LHCN-M2 (cell line): ENCODE measurements at regions not wholly inside any gene's neighbourhood (a gene's known extent, or its start where the extent isn't known, plus 50 kb on each side); places are given as distances from the start of the nearest gene placed in this dataset.

Experiments
- DNase-seq: peaks from one replicate; pipeline ENCODE4 v3.0.0-alpha.2; 2012; ENCODE audit warnings: low read depth

DNA sequence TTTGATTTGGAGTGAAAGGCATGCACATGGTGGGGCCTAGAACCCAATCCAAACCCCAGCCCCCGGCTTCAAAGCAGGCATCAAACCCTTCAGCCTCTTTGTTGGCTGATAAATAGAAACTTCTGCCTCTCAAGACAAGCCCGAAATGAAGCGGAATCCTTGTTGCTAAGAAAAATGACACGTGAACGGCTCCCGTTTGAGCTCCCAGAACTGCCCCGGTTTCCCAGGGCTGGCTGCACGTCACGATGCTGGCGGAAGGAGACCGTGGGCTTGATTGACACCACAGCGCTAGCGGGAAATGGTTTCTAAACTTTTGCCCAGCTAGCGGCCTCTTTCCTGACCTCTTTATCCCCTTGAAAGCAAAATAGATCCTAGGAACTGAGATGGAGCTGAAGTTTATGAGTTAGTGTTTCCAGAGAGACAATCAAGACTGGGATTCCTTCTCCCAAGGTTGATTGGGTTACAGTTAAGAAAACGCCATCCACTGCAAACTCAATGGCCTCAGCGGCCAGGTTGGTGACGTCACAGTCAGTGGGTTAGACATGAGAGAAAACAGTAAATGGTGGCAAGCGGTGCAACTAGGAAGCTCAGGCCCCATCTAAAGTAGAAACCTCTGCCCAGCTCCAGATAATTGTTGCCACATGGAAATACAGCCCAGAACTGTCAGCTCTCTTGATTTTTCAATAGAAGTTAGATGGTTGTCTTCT lies 117.0 kb downstream of the ANKRD60 start:
- no peak for DNase-seq

DNA sequence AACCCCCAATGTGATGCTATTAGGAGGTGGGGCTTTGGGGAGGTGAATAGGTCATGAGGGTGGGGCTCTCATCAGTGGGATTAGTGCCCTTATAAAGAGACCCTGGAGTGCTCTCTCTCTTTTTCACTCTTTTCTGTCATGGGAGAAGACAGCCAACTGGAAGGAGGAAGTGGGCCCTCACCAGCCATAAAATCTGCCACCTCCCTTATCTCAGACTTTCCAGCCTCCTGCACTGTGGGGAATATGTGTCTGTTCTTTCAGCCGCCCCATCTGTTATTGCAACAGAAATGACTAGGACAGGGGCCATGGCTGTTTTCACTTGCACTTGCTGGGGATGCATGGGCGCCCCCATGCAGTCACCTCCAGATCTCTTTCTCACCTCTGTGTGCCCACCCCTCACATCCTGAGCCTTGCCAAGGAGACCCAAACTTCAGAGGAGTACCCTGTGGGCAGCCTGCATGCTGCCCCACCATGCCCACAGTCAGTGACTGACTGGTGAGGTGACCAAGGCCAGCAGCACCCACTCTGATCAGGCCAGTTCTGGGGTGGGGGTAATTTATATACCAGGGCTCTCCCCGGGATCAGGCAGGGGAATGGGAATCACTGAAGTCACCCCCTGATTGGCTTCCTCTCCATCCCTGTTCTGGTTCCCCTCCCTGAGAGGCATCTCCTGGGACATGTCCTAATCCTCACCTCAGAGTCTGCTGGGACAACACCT lies 118.4 kb downstream of the ANKRD60 start:
- no peak for DNase-seq

DNA sequence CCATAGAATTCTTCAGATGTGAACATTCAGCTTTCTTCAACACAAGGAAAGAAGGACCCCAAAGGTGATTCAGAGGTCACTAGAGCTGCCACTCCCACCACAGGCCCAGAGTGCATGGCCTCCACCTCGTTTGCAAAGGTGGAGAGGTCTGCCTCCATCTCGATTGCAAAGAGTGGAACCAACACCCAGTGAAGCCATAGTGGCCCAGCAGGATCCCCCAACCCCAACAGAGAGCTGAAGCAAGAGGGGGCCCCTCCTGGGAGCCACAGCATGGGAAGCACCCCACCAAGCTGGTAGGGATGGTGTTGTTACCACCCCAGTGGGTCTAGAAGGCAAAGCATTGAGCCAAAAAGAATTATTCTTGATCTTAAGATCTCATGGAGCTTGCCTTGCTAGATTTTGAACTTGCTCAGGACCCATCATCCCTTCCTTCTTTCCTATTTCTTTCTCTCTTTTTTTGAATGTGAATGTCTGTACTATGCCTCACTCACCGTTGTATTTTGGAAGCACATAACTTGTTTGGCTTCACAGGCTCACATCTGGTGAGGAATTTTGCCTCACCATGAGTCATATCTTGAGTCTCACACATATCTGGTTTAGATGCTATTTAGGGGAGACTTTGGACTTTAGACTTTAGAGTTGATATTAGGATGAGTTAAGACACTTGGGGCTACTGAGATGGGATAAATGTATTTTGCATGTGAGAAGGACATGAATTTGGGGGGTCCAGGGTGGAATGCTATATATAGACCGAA lies 119.2 kb downstream of the ANKRD60 start:
- DNase-seq: peak; percentile 96

DNA sequence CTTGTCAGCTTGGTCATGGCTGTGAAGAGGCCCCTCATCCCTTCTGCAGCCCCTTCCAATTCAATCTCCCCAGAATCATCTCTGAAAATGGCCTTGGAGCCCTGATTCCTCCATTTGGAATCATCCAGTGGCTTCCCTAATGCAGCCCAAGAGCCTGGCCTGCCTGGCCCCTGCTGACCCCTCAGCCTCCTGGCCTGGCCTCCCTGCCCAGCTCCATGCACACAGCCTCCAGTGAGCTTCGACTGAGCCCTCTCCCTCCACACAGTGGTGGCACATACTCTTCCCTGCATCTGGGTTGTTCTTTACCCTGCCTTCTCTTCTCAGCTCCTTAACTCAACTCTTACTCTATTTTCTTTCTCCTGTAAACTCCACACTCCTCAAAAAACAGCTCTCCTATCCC lies 120.9 kb downstream of the ANKRD60 start:
- DNase-seq: no peak

DNA sequence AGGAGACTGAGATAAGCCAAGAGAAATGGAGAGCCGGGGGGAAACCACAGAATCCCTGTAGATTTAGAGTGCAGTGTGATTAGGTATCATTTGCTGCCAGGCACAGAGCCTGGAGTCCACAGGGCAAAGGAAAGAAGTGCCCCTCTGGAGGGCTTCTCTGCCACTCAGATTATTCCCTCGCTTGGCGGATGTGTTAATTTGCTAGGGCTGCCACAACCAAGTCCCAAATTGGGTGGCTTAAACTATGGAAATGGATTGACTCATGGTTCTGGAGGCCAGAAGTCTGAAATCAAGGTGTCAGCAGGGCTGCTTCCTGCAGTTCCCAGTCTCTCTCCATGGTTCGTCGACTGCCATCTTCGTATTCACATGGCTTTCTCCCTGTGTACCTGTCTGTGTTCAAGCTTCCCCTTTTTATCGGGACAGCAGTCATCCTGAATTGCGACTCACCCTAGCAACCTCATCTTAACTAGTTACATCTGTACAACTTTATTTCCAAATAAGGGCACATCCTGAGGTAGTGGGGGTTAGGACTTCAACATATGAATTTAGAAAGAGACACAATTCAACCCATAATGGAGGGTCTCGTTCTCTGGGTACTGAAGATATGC lies 122.2 kb downstream of the ANKRD60 start:
- no peak for DNase-seq

- no peak for DNase-seq
Observed at GRCh38 chr20:58103961-58104360, 124.5 kb downstream of the ANKRD60 start.

DNA sequence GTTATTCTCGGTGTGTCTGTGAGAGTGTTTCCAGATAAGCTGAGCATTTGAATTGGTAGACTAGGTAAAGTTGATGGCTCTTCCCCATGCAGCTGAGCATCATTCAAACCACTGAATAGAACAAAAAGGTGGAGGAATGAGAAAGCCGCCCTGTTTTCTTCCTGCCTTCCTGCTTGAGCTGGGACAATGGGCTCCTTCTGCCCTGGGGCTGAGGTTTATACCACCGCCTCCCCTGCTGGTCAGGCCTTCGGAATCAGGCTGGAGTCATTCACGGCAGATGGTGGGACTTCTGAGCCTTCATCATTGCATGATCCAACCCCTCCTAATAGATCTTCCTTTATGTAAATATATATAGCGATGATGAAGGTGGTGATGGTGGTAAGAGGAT lies 124.9 kb downstream of the ANKRD60 start:
- no peak for DNase-seq

- DNase-seq: peak; percentile 96
Observed at GRCh38 chr20:58102744-58103516, 125.5 kb downstream of the ANKRD60 start.

GRCh38 chr20:58102261-58102660 lies 126.2 kb downstream of the ANKRD60 start:
- DNase-seq: peak; percentile 98

DNA sequence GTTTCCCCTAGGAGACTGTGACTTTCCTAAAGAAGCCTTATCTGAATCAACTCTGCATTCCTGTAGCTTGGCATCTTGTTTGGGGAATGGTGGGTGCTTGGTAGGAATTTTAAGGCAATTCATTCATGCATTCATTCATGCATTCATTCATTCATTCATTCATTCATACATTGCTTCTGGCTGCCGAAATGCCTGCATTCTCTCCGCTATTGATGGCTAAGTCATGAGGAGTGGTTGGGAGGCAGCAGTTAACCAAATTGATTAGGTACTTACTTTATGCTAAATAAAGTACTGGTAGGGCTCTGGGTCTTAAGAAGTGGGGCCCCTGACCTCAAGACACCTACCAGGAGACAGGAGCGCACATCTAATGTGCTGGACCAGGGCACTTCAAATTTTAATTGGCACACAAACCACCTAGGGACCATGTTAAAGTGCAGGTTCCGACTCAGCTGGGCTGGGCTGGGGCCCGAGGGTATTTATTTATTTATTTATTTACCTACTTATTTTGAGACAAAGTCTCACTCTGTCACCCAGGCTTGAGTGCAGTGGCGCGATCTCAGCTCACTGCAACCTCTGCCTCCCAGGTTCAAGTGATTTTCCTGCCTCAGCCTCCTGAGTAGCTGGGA lies 127.6 kb downstream of the ANKRD60 start:
- no peak for DNase-seq

DNA sequence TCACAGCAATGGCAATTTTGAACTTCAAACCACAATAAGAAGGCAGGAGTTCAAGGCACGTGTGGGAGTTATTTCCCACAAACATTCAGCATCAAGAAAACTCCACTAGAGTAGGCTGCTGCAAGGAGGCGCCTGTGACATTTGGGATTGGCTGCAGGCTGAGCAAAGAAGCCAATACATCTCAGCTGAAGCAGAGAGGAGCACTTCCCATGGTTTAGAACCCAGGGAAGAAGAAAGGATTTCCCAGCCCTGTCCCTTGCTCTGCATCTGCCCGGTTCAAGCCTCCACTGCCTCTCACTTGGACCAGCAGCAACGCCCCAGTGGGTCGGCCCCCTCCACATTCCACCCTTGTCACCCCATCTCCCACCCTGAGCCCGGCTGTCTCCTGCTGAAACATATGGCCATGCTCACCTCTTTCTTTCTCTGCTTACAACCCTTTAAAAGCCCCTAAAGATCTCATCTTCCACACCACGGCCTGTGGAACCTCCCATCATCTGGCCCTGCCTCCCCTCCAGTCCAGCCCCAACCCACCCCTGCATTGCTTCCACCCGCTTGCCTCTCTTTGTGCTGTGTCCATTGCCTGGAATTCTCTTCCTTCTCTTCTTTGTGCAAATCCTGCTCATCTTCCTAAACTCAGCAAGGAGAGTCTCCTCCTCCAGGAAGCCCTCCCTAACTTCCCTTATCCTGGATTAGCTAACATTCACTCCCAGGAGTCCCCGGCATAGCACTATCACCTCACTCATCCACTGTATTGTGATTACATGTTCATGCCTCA lies 128.3 kb downstream of the ANKRD60 start:
- DNase-seq: no peak

DNA sequence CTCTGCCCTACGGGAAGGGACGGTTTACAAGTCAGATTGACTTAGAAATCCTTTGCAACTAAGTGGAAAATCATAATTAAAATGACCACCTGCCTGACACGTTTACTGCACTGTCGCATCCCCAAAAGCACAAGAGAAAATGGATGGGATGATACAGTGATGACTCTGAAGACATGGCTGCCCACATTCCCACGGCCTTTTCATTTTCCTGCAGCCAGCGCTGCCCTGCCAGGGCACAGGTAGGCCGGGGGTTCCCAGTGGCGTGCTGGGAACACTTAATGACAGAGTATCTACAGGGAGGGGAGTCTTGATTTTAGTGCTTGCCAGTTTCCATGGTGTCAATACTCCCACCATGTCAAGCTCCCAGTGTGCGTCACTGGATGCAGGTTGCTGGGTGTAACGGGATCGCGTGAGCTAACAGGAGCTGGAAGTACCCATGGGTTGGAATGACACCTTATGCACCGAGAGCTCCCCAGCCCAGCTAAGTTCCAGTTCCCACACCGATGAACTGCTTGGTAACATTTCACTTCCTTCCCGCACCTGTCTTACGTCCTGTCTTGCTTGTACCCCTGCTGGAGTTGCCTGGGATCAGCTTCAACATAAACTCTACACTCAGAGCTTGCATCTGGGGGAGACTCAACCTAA lies 129.0 kb downstream of the ANKRD60 start:
- no peak for DNase-seq

DNA sequence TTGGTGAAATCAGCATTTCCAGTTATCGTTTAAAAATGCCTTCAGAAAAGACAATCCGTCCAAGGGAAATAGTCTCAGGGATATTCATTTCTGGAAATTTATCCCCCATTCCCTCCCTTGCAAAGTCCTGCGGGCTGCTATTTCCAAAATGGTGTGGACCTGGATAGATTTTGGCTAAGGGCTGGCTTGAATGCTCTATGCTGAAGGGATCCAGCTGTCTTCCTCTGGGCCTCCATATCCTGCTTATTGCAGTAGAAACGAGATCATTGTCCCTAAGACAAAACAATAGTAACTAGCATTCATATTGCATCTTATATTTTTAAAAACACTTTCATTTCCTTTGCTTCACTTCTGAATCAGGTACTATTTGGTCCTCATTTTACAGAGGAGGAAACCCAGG lies 129.9 kb downstream of the ANKRD60 start:
- DNase-seq: no peak

- DNase-seq: no peak
Observed at GRCh38 chr20:58097943-58098342, 130.5 kb downstream of the ANKRD60 start.

GRCh38 chr20:58097429-58097828 lies 131.0 kb downstream of the ANKRD60 start:
- no peak for DNase-seq

- DNase-seq: no peak
Observed at GRCh38 chr20:58096880-58097423, 131.5 kb downstream of the ANKRD60 start.

- no peak for DNase-seq
Observed at GRCh38 chr20:58094698-58095097, 133.8 kb downstream of the ANKRD60 start.

- no peak for DNase-seq
Observed at GRCh38 chr20:58094160-58094559, 134.3 kb downstream of the ANKRD60 start.

- DNase-seq: no peak
Observed at GRCh38 chr20:58092871-58093270, 135.6 kb downstream of the ANKRD60 start.
